ENCODE measurements at regions not wholly inside any gene's neighbourhood (a gene's known extent, or its start where the extent isn't known, plus 50 kb on each side); places are given as distances from the start of the nearest gene placed in this dataset.

GRCh38 chr6:21436625-21437024 is 156.9 kb upstream of the SOX4 start:
- no peak for DNase-seq

DNA sequence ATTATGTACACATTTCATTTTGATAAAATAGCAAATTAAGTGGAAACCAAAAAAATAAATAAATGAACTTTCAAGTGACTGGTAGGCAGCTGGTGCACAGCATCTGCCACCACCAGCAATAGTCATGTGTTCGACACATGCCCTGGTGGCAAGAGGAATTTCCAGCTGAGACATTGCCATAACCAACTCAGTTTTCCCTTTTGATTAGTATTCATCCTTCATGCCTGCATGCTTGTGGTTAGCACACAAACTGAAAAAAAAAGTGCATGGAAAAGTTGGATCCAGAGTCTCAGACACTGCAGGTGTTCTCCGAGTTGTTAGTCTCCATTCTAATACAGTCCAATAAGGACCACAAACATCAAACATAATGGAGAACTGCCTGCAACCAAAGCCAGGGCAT is 156.0 kb upstream of the SOX4 start:
- no peak for DNase-seq

- no peak for DNase-seq
Observed at GRCh38 chr6:21438237-21438985, 155.1 kb upstream of the SOX4 start.

DNA sequence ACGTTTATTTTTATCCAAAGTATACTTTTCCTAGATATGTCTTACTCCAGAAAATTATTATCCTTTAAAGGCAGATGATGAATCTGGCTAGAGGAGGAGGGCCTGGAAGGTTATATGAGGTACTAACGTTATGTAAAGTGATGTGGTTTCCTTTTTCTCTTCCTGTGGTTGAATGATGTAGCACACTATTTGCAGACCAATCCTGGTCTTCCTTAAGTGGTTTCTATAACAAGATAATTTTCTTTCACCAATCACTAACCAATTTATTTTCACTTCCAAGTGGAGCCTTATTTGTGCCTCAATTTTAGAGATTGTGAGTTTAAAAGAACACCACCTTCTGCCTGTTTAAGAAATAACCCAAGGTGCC is 154.6 kb upstream of the SOX4 start:
- DNase-seq: peak; percentile 26

DNA sequence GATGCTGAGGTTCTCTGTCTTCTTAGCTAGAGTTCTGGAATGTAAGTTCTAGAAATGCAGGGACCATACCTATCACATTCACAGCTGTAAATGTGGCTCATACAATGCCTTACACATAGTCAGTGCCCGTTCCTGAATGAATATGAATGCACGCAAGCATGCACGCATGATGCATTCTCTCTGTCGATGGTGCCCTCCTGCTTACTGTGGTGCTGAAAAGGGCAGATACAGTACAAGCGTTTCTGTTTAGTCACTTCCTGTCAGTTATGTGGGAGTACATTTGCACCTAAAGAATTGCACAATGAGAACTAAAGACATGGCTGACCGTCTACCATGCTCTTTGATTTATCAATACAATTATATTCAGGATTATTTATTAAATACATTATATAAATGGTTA is 152.2 kb upstream of the SOX4 start:
- DNase-seq: peak; percentile 5

GRCh38 chr6:21442874-21443273 is 150.7 kb upstream of the SOX4 start:
- DNase-seq: no peak

DNA sequence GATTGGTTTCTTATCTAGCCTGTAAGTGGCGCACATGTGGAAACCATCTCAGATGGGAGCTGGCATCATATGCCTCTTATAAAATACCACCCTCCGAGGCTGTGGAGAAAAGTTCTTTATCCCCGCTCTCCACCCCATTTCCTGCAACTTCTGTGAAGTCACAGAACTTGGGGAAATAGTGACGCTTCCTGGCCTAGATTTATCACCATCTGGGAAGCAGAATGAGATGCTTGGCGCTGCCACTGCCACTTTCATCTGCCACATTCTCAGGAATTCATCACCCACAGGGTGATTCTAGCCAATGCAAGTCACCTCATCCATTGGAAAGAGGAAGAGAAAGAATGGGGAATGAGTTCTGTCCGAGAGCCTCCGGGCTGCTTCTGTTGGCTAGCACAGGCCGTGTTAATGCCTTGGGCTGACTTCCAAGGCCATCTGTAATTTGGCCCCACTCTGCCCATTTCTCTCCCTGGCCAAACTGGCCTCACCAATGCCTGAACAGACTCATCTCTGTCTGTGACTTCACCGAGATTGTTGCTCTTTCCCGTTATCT is 148.8 kb upstream of the SOX4 start:
- DNase-seq: no peak

- no peak for DNase-seq
Observed at GRCh38 chr6:21447987-21448386, 145.6 kb upstream of the SOX4 start.

GRCh38 chr6:21448485-21449109 is 145.0 kb upstream of the SOX4 start:
- DNase-seq: no peak

GRCh38 chr6:21450149-21450548 is 143.4 kb upstream of the SOX4 start:
- DNase-seq: no peak

DNA sequence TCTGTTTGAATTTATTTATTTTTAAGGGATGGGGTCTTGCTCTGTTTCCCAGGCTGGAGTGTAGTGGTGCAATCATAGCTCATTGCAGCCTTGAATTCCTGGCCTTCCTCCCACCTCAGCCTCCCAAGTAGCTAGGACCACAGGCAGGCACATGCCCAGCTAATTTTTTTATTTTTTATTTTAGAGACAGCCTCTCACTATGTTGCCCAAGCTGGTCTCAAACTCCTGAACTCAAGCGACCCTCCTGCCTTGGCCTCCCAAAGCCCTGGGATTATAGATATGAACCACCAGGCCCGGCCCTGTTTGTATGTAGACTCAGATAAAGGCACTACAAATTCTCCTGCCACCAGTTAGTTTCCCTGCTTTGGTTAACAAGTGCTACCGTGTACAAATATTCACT is 142.9 kb upstream of the SOX4 start:
- no peak for DNase-seq

DNA sequence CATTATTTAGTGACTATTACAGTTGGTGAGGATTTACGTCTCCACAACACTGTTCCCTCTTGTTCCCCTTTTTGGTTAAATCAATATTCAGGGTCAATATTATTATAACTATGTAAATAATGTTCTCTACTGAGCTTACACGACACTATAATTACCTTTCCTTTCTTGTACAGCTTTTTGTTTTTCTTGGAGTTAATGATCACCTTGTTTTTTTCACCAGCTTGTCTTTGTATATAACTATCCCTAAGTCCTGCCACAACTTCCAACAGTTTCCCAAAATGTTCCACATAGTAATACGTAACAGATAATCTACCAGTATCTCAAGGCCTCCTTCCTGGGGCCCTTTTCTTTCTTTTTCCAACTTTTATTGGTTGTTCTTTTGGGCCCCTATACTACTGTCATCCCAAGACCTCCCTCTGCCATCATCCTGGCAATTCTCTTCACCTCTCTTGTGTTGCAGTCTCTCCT is 142.0 kb upstream of the SOX4 start:
- DNase-seq: no peak

DNA sequence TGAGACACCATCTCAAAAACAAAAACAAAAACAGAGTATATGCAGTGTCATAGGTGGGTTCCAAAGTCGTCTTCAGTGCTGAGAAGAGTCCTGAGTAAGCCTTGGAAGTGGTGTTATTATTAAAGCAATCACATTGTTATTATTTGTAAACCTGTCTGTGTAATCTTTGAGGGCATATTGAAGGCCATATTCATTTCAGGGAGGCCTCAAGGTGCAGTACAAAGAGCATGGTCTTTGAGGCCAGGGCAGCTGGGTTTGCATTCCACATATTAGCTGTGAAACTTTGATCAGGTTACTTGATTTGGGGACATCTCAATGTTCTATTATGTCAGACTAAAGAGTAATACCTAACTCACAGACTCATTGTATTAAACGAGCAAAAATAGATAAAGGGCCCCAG is 139.3 kb upstream of the SOX4 start:
- DNase-seq: no peak

DNA sequence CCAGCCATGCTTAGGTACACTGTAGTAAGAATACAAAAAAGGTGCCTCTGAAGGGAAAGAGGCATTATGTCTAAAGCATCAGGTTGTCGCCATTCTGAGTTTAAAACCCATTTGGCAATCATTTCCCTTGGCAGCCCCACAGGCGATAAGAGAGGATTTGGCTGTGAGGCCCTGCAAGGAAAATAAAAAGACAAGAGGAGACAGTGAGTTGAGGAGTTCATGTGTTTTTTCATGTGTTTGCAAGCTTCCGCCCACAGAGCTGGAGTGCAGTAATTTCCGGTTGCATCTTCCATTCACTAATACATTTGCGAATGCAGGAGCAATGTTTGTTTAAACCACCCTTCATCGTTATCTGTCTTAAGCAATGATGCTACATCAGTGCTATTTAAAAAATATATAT is 138.5 kb upstream of the SOX4 start:
- no peak for DNase-seq

GRCh38 chr6:21457647-21458046 is 135.9 kb upstream of the SOX4 start:
- no peak for DNase-seq

GRCh38 chr6:21459641-21460040 is 133.9 kb upstream of the SOX4 start:
- no peak for DNase-seq

GRCh38 chr6:21461844-21462518 is 131.6 kb upstream of the SOX4 start:
- DNase-seq: peak; percentile 4

DNA sequence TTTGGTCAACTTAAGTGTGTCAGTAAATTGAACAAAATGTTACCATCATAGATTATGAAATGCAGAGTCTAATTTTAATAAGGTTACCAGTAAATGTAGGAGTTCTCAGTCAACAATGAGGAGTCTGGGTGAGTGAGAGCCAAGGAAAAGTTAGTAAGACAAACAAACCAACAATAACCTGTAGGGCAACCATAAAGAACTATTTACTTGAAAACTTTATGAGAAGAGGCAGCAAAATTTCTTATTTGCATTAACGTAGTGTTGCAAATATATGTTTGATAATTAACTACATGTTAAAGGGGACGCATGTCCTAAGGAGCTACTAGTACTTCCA is 131.1 kb upstream of the SOX4 start:
- DNase-seq: no peak

DNA sequence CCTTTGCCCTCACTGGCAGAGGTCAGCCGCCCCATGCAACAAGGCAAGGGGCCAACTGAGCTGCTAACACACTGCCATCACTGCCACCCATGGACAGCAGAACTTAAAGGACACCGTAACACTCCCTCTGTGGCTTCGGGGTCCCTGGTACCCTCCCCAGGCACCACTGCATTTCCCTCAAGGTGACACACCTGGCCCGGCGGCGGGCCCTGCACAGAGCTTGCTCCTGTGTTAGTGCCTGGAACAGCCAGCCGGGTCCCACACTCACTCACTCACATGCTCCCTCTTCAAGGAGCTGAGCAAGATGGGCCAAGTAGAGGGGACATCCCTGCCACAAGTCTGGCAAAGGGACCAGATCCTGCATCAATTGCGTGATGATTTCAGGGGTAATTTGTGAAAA is 126.5 kb upstream of the SOX4 start:
- DNase-seq: no peak

- DNase-seq: no peak
Observed at GRCh38 chr6:21468461-21468860, 125.1 kb upstream of the SOX4 start.

- no peak for DNase-seq
Observed at GRCh38 chr6:21469213-21469612, 124.3 kb upstream of the SOX4 start.

- DNase-seq: no peak
Observed at GRCh38 chr6:21476112-21476511, 117.4 kb upstream of the SOX4 start.

GRCh38 chr6:21478411-21478810 is 115.1 kb upstream of the SOX4 start:
- DNase-seq: no peak

GRCh38 chr6:21478883-21479539 is 114.5 kb upstream of the SOX4 start:
- no peak for DNase-seq
